ENCODE measurements at regions not wholly inside any gene's neighbourhood (a gene's known extent, or its start where the extent isn't known, plus 50 kb on each side); places are given as distances from the start of the nearest gene placed in this dataset.

DNA sequence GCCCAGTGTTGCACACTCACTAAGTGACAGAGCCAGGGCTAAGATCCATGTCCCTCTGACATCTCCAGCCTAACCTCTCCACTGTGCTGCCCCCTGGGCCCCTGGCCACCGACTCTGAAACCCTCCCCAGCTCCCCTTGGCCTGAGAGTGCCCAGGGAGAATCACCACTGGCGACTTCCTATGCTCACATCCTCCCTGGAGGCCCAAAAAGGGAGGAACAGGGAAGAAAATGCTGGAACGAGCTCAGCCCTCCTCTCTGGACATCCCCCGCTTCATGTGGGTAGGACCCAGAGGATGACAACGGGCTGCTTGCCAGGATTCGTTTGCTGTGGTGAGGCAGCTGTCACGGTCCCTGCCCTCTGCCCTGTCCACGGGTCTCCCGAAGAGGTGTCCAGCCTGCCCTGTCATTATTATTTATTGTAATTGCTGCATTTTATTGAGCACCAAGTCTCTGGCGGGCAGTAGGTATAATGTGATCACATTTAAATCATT lies 153.5 kb upstream of the RPL38 start:
- H3K9me3 ChIP-seq (ENCODE audit: control insufficient read depth in 1 of 2, low read length in 2 of 2), result no peaks in the 10 kb centered on the region
- Mint-ChIP-seq H3K9me3 (peaks cover 0 to 2% (median 0%) of the 10 kb centered on the region in 8 donors), H3K27me3 (peaks cover 25 to 26% of the 10 kb centered on the region in 2 donors), H3K4me3 (no peak overlapping the region), H3K27ac (no peak overlapping the region), H3K36me3 (no peaks in the 10 kb centered on the region), H3K4me1 (no peaks in the 10 kb centered on the region)
- H3K27me3 ChIP-seq (ENCODE audit: insufficient read depth, low read length), result peaks cover 4% of the 10 kb centered on the region
- H3K36me3 ChIP-seq (ENCODE audit: insufficient read depth, low read length), result no peaks in the 10 kb centered on the region
- H3K27ac ChIP-seq (ENCODE audit: low read depth, low read length), result no peak overlapping the region
- ChIA-PET POLR2A (ENCODE audit: partially characterized antibody) (no interaction called here), CTCF (ENCODE audit: partially characterized antibody) (interaction anchor here (0.6 kb wide), 1 partner anchor 445 kb away, joined by 3 read pairs; no protein-coding TSS in a partner anchor)
- no peaks in the 10 kb centered on the region for H3K4me1 ChIP-seq (ENCODE audit: insufficient read depth, low read length)
- H3K4me3 ChIP-seq (ENCODE audit: low read length in 2 of 2), result no peak overlapping the region
- no peak for DNase-seq
- intact Hi-C loops (cut with micrococcal nuclease), result no loop called here

DNA sequence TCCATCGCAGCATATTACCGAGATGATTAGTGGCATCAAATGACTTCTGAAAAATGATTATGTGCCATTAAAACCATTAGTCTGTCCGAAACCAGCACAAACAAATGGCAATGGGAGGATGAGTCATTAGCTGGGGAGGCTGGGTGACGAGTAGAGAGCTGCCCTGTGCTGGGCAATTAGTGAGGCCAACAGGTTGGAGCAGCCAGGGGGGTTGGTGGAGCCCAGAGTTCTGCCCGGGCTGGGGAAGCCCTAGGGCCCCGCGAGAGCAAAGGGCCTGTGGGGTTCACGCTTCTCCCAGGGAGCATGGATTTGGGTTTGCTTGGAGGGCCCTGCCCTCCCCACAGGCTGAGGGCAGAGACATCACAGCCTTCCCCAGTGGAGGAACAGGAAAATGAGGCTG lies 152.1 kb upstream of the RPL38 start:
- Histone ChIP-seq H3K36me3 (ENCODE audit: insufficient read depth, low read length) (no peaks in the 10 kb centered on the region), H3K27ac (ENCODE audit: low read depth, low read length) (no peak overlapping the region), H3K9me3 (ENCODE audit: control insufficient read depth in 1 of 2, low read length in 2 of 2) (no peaks in the 10 kb centered on the region), H3K4me1 (ENCODE audit: insufficient read depth, low read length) (no peaks in the 10 kb centered on the region), H3K27me3 (ENCODE audit: insufficient read depth, low read length) (peaks cover 4% of the 10 kb centered on the region), H3K4me3 (ENCODE audit: low read length in 2 of 2) (no peak overlapping the region)
- POLR2A ChIA-PET (ENCODE audit: partially characterized antibody), result no interaction called here
- Mint-ChIP-seq H3K9me3 (no peaks in the 10 kb centered on the region), H3K27me3 (peaks cover 27 to 33% of the 10 kb centered on the region in 2 donors), H3K4me1 (no peaks in the 10 kb centered on the region), H3K4me3 (no peak overlapping the region), H3K36me3 (no peaks in the 10 kb centered on the region), H3K27ac (no peak overlapping the region)
- intact Hi-C loops (cut with micrococcal nuclease), result no loop called here
- no peak for DNase-seq
- CTCF ChIA-PET (ENCODE audit: partially characterized antibody), result interaction anchor here (0.7 kb wide), 1 partner anchor 12 kb away, joined by 4 read pairs; no protein-coding TSS in a partner anchor

DNA sequence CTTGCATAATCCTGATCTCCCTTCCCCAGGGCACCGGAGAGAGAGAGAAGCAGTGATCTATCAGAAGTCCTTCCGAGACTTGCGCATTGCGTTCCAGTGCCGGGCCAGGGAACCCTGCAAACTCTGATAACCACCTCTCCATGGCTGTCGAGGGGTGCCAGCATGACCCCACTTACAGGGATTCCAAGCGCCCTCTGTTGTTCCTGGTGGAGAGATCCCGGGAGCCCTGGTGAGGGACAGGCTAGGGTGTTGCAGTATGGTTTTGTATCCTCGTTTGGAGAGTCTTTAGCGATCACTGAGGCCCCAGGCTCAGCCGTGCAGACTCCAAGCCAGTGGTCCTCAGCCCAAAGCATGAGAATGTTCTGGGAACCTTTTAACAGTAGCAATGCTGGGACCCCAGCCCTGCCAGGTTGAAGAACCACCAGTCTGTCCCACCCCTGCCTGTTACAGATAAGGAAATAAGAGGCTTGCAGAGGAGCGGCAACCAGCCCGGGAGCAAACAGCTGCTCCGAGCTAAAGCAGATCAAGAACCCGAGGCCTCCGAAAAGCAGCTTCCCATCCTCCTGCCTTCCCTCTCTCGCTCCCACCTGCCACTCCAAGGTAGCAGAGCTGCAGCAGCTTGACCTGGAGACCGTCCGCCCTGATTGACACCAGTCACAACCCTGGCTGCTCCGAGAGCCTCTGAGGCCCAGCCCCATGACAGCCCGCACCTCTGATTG lies 150.3 kb upstream of the RPL38 start:
- peaks cover 30 to 38% of the 10 kb centered on the region in 2 donors for H3K27me3 Mint-ChIP-seq
- intact Hi-C loops (cut with micrococcal nuclease), result no loop called here
- no peak overlapping the region for H3K27ac Mint-ChIP-seq
- ChIA-PET POLR2A (ENCODE audit: partially characterized antibody) (no interaction called here), CTCF (ENCODE audit: partially characterized antibody) (no interaction called here)
- Histone ChIP-seq H3K27ac (ENCODE audit: low read depth, low read length) (no peak overlapping the region), H3K36me3 (ENCODE audit: insufficient read depth, low read length) (no peaks in the 10 kb centered on the region), H3K4me3 (ENCODE audit: low read length in 2 of 2) (no peak overlapping the region), H3K27me3 (ENCODE audit: insufficient read depth, low read length) (peaks cover 4% of the 10 kb centered on the region), H3K4me1 (ENCODE audit: insufficient read depth, low read length) (no peaks in the 10 kb centered on the region), H3K9me3 (ENCODE audit: control insufficient read depth in 1 of 2, low read length in 2 of 2) (no peaks in the 10 kb centered on the region)
- no peaks in the 10 kb centered on the region for H3K4me1 Mint-ChIP-seq
- no peaks in the 10 kb centered on the region for H3K36me3 Mint-ChIP-seq
- no peaks in the 10 kb centered on the region for H3K9me3 Mint-ChIP-seq
- no peak overlapping the region for H3K4me3 Mint-ChIP-seq
- no peak for DNase-seq

DNA sequence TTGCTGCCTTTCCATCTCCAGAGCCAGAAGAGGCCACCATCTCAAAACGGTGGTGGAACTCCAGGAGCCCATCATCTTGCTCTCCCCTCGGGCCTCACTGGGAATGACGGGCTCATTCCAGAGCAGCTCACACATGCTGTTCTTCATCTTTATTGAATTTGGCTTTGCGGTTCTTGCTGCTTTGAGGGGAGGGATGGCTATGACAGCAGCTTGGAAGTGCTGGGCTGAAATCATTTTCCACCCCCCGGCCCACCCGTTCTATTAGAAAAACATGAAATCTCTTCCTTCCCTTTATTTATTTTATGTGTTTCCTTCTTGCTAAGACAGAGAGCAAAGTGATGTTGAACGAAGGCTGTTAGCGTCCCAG lies 149.8 kb upstream of the RPL38 start:
- H3K27me3 ChIP-seq (ENCODE audit: insufficient read depth, low read length), result peaks cover 4% of the 10 kb centered on the region
- H3K9me3 ChIP-seq (ENCODE audit: control insufficient read depth in 1 of 2, low read length in 2 of 2), result no peaks in the 10 kb centered on the region
- H3K27me3 Mint-ChIP-seq, result peaks cover 29 to 37% of the 10 kb centered on the region in 2 donors

DNA sequence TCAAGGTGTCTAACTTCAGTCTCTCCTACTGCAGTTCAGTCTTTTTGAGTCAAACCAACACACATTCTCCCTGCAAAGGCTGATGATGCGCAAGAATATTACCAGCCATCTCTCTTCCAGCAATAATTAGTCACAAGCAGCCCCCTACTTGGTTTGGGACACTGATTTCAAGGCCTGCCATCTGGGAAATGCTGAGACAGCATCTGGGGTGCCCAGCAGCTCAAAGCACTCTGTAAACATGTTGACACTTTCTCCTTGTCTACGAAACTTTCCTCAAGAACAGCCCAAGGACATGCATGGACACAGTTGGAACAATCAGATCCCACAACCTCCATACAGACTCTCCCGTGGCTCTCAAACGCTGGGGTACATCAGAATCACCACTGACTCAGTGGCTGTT lies 149.2 kb upstream of the RPL38 start:
- Histone ChIP-seq H3K4me3 (ENCODE audit: low read length in 2 of 2) (no peak overlapping the region), H3K4me1 (ENCODE audit: insufficient read depth, low read length) (no peaks in the 10 kb centered on the region), H3K9me3 (ENCODE audit: control insufficient read depth in 1 of 2, low read length in 2 of 2) (no peaks in the 10 kb centered on the region), H3K27ac (ENCODE audit: low read depth, low read length) (no peak overlapping the region), H3K27me3 (ENCODE audit: insufficient read depth, low read length) (peaks cover 4% of the 10 kb centered on the region), H3K36me3 (ENCODE audit: insufficient read depth, low read length) (no peaks in the 10 kb centered on the region)
- H3K36me3 Mint-ChIP-seq, result no peaks in the 10 kb centered on the region
- no peak overlapping the region for H3K27ac Mint-ChIP-seq
- no peaks in the 10 kb centered on the region for H3K9me3 Mint-ChIP-seq
- no peak for DNase-seq
- POLR2A ChIA-PET (ENCODE audit: partially characterized antibody), result no interaction called here
- H3K4me1 Mint-ChIP-seq, result no peaks in the 10 kb centered on the region
- H3K4me3 Mint-ChIP-seq, result no peak overlapping the region
- H3K27me3 Mint-ChIP-seq, result peaks cover 32 to 37% of the 10 kb centered on the region in 2 donors
- intact Hi-C loops (cut with micrococcal nuclease), result no loop called here
- CTCF ChIA-PET (ENCODE audit: partially characterized antibody), result no interaction called here

More for the DNA sequence above, 149.8 kb upstream of the RPL38 start:
- Histone ChIP-seq H3K4me1 (ENCODE audit: insufficient read depth, low read length) (no peaks in the 10 kb centered on the region), H3K36me3 (ENCODE audit: insufficient read depth, low read length) (no peaks in the 10 kb centered on the region), H3K4me3 (ENCODE audit: low read length in 2 of 2) (no peak overlapping the region), H3K27ac (ENCODE audit: low read depth, low read length) (no peak overlapping the region)
- no peaks in the 10 kb centered on the region for H3K4me1 Mint-ChIP-seq
- ChIA-PET CTCF (ENCODE audit: partially characterized antibody) (no interaction called here), POLR2A (ENCODE audit: partially characterized antibody) (no interaction called here)
- no peak overlapping the region for H3K27ac Mint-ChIP-seq
- DNase-seq, result no peak
- no peaks in the 10 kb centered on the region for H3K36me3 Mint-ChIP-seq
- H3K9me3 Mint-ChIP-seq, result no peaks in the 10 kb centered on the region
- H3K4me3 Mint-ChIP-seq, result no peak overlapping the region
- intact Hi-C loops (cut with micrococcal nuclease), result no loop called here

DNA sequence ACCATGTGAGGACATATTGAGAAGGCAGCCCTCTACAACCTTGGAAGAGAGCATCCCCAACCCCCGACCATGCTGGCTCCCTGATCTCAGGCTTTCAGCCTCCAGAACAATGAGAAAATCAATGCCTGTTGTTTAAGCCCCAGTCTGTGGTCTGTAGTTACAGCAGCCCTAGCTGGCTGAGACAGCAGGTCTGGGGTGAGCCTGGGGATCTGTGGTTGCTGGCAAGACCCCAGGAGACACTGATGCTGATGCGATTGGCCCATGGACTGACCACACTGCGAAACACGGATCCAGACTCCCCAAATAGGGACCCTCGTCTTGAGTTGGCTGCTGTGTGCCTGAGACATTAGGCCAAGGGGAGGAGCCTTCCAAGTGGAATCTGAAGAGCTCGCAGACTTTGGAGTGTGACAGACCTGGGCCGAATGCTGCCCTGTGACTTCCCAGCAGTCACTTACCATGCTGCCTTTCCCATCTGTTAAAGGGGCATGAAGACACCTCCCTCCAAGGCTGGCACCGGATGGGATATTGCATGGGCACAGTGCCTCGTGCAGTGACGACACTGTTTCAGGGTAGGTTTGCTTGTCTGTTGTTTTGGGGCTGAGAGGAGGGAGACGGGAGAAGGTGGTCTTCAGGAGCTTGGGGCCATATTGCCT lies 147.8 kb upstream of the RPL38 start:
- POLR2A ChIA-PET (ENCODE audit: partially characterized antibody), result no interaction called here
- H3K36me3 Mint-ChIP-seq, result no peaks in the 10 kb centered on the region
- H3K4me3 ChIP-seq (ENCODE audit: low read length in 2 of 2), result no peak overlapping the region
- no peaks in the 10 kb centered on the region for H3K4me1 Mint-ChIP-seq
- H3K27ac ChIP-seq (ENCODE audit: low read depth, low read length), result no peak overlapping the region
- no peaks in the 10 kb centered on the region for H3K4me1 ChIP-seq (ENCODE audit: insufficient read depth, low read length)
- H3K9me3 ChIP-seq (ENCODE audit: control insufficient read depth in 1 of 2, low read length in 2 of 2), result no peaks in the 10 kb centered on the region
- no peaks in the 10 kb centered on the region for H3K27me3 ChIP-seq (ENCODE audit: insufficient read depth, low read length)
- CTCF ChIA-PET (ENCODE audit: partially characterized antibody), result no interaction called here
- no peak for DNase-seq
- H3K36me3 ChIP-seq (ENCODE audit: insufficient read depth, low read length), result no peaks in the 10 kb centered on the region
- peaks cover 26 to 34% of the 10 kb centered on the region in 2 donors for H3K27me3 Mint-ChIP-seq
- no peak overlapping the region for H3K27ac Mint-ChIP-seq
- peaks cover 0 to 2% (median 0%) of the 10 kb centered on the region in 8 donors for H3K9me3 Mint-ChIP-seq
- intact Hi-C loops (cut with micrococcal nuclease), result no loop called here
- H3K4me3 Mint-ChIP-seq, result no peak overlapping the region

DNA sequence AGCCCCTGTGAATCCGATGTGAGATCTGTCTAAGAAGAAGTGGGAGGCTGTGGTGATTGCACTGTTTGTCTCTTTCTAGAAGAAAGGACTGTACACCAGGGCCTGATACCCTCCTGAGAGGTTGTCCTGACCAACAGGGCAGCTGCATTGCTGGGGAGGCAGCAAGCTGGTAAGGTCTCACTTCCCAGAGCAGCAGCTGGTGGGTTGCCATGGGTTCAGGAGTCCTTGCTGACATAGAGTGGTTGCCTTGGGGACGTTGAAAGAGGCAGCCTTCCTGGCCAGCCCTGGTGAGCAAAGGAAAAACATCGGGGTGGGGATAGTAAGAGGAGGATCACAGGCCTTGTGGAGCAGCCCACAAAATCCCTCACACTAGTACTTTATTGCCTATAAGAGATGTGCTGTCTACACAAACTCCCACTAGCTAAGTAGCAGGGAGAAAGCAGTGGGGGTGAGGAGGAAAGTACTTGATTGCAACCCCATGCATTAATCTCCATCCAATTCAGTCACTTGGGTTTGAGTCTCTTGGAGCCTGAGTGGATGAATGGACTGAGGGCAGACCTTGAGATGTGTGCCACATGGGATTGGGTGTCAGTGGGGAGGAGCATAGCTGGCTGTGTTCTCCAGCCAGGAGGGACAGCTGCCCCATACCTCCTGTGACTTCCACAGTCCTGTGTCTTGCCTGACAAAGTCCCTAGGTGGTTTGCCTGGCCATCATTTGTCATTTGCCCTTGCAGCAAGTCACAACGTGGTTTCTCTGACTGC lies 143.8 kb upstream of the RPL38 start:
- intact Hi-C loops (cut with micrococcal nuclease), result no loop called here
- DNase-seq, result no peak
- no peaks in the 10 kb centered on the region for H3K4me1 ChIP-seq (ENCODE audit: insufficient read depth, low read length)
- POLR2A ChIA-PET (ENCODE audit: partially characterized antibody), result no interaction called here
- H3K27ac ChIP-seq (ENCODE audit: low read depth, low read length), result no peak overlapping the region
- Mint-ChIP-seq H3K9me3 (peaks cover 0 to 2% (median 0%) of the 10 kb centered on the region in 8 donors), H3K4me1 (no peaks in the 10 kb centered on the region), H3K4me3 (no peak overlapping the region), H3K27me3 (peaks cover 18 to 28% of the 10 kb centered on the region in 2 donors), H3K27ac (no peak overlapping the region), H3K36me3 (no peaks in the 10 kb centered on the region)
- CTCF ChIA-PET (ENCODE audit: partially characterized antibody), result interaction anchor here (0.5 kb wide), 1 partner anchor 1074 kb away, joined by 3 read pairs; no protein-coding TSS in a partner anchor
- H3K27me3 ChIP-seq (ENCODE audit: insufficient read depth, low read length), result no peaks in the 10 kb centered on the region
- no peak overlapping the region for H3K4me3 ChIP-seq (ENCODE audit: low read length in 2 of 2)
- H3K9me3 ChIP-seq (ENCODE audit: control insufficient read depth in 1 of 2, low read length in 2 of 2), result no peaks in the 10 kb centered on the region
- no peaks in the 10 kb centered on the region for H3K36me3 ChIP-seq (ENCODE audit: insufficient read depth, low read length)
